ENCODE measurements at regions not wholly inside any gene's neighbourhood (a gene's known extent, or its start where the extent isn't known, plus 50 kb on each side); places are given as distances from the start of the nearest gene placed in this dataset.
"Not testable (repeated sequence)": the region's sequence is repeated elsewhere in the genome, so short reads cannot be mapped to it uniquely, and the experiment has no call there.

DNA sequence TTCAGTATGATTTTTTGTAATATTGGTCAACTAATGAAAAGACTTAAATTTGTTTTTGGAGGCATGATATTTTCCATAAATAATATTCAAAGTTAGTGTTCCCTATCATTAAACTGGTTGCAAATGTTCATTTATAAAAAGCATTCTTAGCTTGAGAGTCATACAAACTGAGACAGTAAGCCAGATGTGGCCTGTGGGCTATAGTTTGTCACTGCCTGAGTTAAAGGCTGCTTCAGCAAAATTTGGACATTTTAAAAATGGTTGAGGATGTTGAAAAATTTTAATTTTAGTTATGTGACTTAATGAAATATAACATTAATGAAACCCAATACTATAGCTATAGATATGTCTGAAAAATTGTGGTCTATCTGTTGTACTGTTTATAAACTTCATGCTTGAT lies 180.2 kb upstream of the CACNA2D1 start:
- no peaks in the 10 kb centered on the region for H3K4me1 ChIP-seq (ENCODE audit: control insufficient read depth, insufficient read depth, low read length)
- H3K9me3 ChIP-seq (ENCODE audit: control insufficient read depth, low read length) = no peaks in the 10 kb centered on the region
- H3K4me3 ChIP-seq (ENCODE audit: low read length) = no peak overlapping the region
- H3K9ac ChIP-seq (ENCODE audit: low read length) = no peak overlapping the region
- no peaks in the 10 kb centered on the region for H3K27me3 ChIP-seq (ENCODE audit: control insufficient read depth, insufficient read depth, low read length)
- no peaks in the 10 kb centered on the region for H3K36me3 ChIP-seq (ENCODE audit: control insufficient read depth, insufficient read depth, low read length)

DNA sequence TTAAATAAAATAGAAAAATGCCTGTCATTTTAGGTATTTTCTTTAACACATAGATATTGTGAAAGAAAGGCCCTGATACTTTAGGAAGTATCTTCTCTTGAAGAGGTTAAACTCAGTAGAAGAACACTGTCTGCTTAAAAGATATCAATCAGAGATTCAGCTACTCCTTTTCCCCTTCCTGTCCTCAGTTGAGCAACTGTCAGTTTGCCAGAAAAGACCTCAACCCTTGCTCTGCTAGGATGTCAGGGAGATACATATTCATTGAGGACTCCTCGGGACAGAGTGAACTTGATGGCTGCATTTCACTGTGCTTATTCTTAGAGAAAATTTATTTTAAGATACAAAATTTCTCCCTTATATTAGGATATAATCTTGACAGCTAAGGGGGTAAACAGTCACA lies 173.6 kb upstream of the CACNA2D1 start:
- no peaks in the 10 kb centered on the region for H3K27me3 ChIP-seq (ENCODE audit: control insufficient read depth, insufficient read depth, low read length)
- H3K4me1 ChIP-seq (ENCODE audit: control insufficient read depth, insufficient read depth, low read length) = no peaks in the 10 kb centered on the region
- H3K9me3 ChIP-seq (ENCODE audit: control insufficient read depth, low read length) = no peaks in the 10 kb centered on the region
- H3K9ac ChIP-seq (ENCODE audit: low read length) = no peak overlapping the region
- no peaks in the 10 kb centered on the region for H3K36me3 ChIP-seq (ENCODE audit: control insufficient read depth, insufficient read depth, low read length)
- no peak overlapping the region for H3K4me3 ChIP-seq (ENCODE audit: low read length)

DNA sequence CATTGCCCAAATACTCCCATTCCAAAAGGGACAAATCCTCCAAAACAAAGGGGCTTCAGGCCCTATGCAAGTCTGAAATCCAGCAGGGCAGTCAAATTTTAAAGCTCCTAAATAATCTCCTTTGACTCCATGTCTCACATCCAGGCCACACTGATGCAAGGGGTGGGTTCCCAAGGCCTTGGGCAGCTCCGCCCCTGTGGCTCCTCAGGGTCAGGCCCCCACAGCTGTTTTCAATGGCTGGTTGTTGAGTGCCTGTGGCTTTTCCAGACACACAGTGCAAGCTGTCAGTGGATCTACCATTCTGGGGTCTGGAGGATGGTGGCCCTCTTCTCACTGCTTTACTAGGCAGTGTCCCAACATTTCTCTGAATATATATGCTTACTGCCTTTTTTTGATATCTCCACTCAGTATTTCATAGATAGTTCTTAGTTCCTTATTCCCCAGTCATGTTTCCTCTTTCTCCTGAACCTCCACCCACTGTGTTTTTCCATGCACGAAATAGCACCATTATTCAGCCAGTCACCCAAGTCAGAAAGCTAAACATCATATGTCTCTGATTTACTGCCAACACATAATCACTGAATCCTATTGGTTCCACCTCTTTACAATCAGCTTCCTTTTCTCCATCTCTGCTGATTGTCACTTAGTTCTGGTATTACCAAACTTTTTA lies 172.6 kb upstream of the CACNA2D1 start:
- Histone ChIP-seq H3K9ac (ENCODE audit: low read length) (no peak overlapping the region), H3K9me3 (ENCODE audit: control insufficient read depth, low read length) (no peaks in the 10 kb centered on the region), H3K27me3 (ENCODE audit: control insufficient read depth, insufficient read depth, low read length) (no peaks in the 10 kb centered on the region), H3K36me3 (ENCODE audit: control insufficient read depth, insufficient read depth, low read length) (no peaks in the 10 kb centered on the region), H3K4me1 (ENCODE audit: control insufficient read depth, insufficient read depth, low read length) (no peaks in the 10 kb centered on the region), H3K4me3 (ENCODE audit: low read length) (no peak overlapping the region)

DNA sequence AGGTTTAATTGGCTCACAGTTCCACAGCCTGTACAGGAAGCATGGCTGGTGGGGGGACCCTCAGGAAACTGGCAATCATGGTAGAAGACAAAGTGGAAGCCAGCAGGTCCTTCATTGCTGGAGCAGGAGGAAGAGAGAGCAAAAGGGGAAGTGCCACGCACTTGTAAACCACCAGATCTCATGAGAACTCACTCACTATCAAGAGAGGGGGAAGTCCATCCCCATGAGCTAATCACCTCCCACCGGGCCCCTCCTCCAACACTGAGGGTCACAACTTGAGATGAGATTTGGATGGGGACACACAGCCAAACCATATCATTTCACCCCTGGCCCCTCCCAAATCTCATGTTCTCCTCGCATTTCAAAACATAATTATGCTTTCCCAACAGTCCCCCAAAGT lies 171.9 kb upstream of the CACNA2D1 start:
- no peaks in the 10 kb centered on the region for H3K27me3 ChIP-seq (ENCODE audit: control insufficient read depth, insufficient read depth, low read length)
- H3K9ac ChIP-seq (ENCODE audit: low read length) = no peak overlapping the region
- no peak overlapping the region for H3K4me3 ChIP-seq (ENCODE audit: low read length)

DNA sequence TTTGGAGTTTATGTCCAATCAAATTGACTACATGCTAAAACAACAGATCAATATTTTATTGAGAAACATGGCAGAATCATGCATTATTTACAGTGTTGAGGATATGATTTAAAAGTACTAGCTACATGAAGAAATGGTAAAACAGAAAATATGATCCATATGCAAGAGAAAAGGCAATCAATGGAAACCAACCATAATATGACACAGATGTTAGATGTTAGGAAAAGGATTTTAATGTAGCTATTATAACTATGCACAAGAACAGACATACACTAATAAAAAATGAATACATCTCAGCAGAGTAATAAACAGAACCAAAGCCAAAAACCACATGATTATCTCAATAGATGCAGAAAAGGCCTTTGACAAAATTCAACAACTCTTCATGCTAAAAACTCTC lies 166.2 kb upstream of the CACNA2D1 start:
- Histone ChIP-seq H3K9ac (ENCODE audit: low read length) (no peak overlapping the region), H3K27me3 (ENCODE audit: control insufficient read depth, insufficient read depth, low read length) (no peaks in the 10 kb centered on the region), H3K9me3 (ENCODE audit: control insufficient read depth, low read length) (no peaks in the 10 kb centered on the region), H3K4me3 (ENCODE audit: low read length) (no peak overlapping the region), H3K36me3 (ENCODE audit: control insufficient read depth, insufficient read depth, low read length) (no peaks in the 10 kb centered on the region), H3K4me1 (ENCODE audit: control insufficient read depth, insufficient read depth, low read length) (no peaks in the 10 kb centered on the region)

More for the DNA sequence above, 171.9 kb upstream of the CACNA2D1 start:
- Histone ChIP-seq H3K4me1 (ENCODE audit: control insufficient read depth, insufficient read depth, low read length) (no peaks in the 10 kb centered on the region), H3K36me3 (ENCODE audit: control insufficient read depth, insufficient read depth, low read length) (no peaks in the 10 kb centered on the region), H3K9me3 (ENCODE audit: control insufficient read depth, low read length) (no peaks in the 10 kb centered on the region)

DNA sequence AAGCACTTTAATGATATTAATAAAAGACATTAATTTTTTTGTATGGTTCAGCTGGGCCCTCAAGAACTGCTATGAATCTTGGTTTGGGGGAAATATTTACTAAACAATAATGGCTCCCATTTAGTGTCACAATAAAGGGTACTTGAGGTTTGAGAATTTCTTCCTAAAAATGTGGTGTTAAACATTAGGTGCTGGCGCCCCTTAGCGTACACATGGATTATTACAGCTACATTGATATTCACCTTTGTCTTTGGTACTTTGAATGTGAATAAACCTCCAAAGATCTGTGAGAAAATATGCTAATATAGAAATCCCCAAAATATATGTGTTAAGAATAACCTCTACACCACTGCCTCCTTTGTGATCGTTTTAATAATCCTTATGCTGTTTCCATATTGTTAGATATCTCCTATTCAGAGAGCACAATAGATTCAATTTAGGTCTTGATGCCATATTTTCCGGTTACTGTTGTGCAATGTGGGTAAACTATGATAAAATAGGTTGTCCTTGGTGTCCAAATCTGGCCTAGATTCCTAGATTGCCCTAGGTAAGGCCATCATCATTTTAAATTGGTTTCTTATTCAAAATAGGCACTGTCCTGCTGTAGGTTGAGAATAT lies 161.8 kb upstream of the CACNA2D1 start:
- Histone ChIP-seq H3K9ac (ENCODE audit: low read length) (no peak overlapping the region), H3K4me3 (ENCODE audit: low read length) (no peak overlapping the region), H3K4me1 (ENCODE audit: control insufficient read depth, insufficient read depth, low read length) (no peaks in the 10 kb centered on the region), H3K27me3 (ENCODE audit: control insufficient read depth, insufficient read depth, low read length) (no peaks in the 10 kb centered on the region), H3K36me3 (ENCODE audit: control insufficient read depth, insufficient read depth, low read length) (no peaks in the 10 kb centered on the region), H3K9me3 (ENCODE audit: control insufficient read depth, low read length) (no peaks in the 10 kb centered on the region)

DNA sequence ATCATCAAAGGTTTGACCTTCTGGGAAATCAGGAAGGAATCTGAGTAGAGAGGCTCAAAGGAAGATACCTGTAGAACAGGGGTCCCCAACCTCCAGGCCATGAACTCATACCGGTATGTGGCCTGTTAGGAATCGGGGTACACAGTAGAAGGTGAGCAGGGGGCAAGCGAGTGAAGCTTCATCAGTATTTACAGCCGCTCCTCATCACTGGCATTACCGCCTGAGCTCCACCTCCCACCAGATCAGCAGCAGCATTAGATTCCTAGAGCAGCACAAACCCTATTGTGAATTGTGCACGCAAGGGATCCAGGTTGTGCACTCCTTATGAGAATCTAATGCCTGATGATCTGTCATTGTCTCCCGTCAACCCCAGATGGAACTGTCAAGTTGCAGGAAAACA lies 158.5 kb upstream of the CACNA2D1 start:
- H3K4me3 ChIP-seq (ENCODE audit: low read length) = no peak overlapping the region
- H3K9ac ChIP-seq (ENCODE audit: low read length) = no peak overlapping the region
- H3K4me1 ChIP-seq (ENCODE audit: control insufficient read depth, insufficient read depth, low read length) = no peaks in the 10 kb centered on the region
- H3K9me3 ChIP-seq (ENCODE audit: control insufficient read depth, low read length) = no peaks in the 10 kb centered on the region
- H3K36me3 ChIP-seq (ENCODE audit: control insufficient read depth, insufficient read depth, low read length) = no peaks in the 10 kb centered on the region
- no peaks in the 10 kb centered on the region for H3K27me3 ChIP-seq (ENCODE audit: control insufficient read depth, insufficient read depth, low read length)

DNA sequence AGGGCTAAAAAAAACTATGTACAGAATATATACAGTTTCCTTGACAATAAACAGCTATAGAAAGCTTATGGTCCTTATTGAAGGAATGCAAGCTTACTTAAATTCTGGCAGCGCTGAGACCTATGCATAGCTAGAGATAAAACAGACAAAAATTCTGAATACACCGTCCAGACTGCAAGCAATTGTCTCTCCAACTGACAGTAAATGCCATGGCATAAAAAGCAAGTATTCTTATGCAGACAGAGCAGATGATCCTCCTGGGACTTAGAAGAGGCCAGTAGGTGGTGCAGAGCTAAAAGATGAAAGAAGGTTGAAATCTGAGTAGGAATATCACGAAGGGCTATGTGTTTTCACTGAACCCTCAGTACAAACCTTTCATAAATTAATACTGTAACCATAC lies 157.0 kb upstream of the CACNA2D1 start:
- H3K36me3 ChIP-seq (ENCODE audit: control insufficient read depth, insufficient read depth, low read length) = no peaks in the 10 kb centered on the region
- no peaks in the 10 kb centered on the region for H3K9me3 ChIP-seq (ENCODE audit: control insufficient read depth, low read length)
- no peak overlapping the region for H3K4me3 ChIP-seq (ENCODE audit: low read length)
- no peak overlapping the region for H3K9ac ChIP-seq (ENCODE audit: low read length)
- H3K27me3 ChIP-seq (ENCODE audit: control insufficient read depth, insufficient read depth, low read length) = no peaks in the 10 kb centered on the region
- no peaks in the 10 kb centered on the region for H3K4me1 ChIP-seq (ENCODE audit: control insufficient read depth, insufficient read depth, low read length)

DNA sequence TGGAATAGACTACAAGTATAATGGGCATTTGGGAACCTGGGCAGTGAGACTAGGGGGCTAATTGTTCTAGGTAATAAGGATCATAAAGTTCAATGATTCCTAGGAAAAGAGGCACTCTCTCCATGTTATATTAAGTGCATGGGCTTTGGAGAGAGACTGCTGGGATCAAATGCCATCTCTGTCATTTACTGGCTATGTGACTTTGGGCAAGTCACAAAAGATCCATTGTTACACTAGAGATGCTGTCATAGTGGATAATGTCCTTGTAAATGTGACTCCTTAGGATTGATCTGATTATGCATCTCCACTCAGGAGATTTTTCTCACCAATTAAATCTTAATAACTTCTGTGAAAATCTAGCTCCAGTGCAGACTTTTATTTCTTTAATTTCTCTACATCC lies 156.3 kb upstream of the CACNA2D1 start:
- Histone ChIP-seq H3K4me1 (ENCODE audit: control insufficient read depth, insufficient read depth, low read length) (peaks cover 4% of the 10 kb centered on the region), H3K36me3 (ENCODE audit: control insufficient read depth, insufficient read depth, low read length) (no peaks in the 10 kb centered on the region), H3K27me3 (ENCODE audit: control insufficient read depth, insufficient read depth, low read length) (no peaks in the 10 kb centered on the region), H3K4me3 (ENCODE audit: low read length) (no peak overlapping the region), H3K9ac (ENCODE audit: low read length) (no peak overlapping the region), H3K9me3 (ENCODE audit: control insufficient read depth, low read length) (no peaks in the 10 kb centered on the region)

DNA sequence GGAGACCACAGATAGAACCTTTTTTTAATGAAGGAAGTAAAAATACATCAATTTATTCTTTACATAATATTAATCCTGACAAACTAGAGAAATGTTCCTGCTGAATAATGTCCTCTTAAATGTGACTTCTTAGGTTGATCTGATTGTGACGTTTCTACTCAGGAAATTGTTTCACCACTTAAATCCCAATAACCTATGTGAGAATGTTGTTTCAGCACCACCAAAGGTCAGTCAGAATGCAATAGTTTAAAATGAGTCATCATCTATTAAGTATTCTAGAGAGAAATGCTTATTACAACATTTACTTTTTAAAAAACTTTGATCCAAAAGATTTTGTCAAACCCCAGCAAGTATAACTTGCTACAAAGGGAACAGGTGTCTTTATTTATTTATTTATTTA lies 155.4 kb upstream of the CACNA2D1 start:
- Histone ChIP-seq H3K9ac (ENCODE audit: low read length) (no peak overlapping the region), H3K36me3 (ENCODE audit: control insufficient read depth, insufficient read depth, low read length) (no peaks in the 10 kb centered on the region), H3K4me3 (ENCODE audit: low read length) (no peak overlapping the region), H3K9me3 (ENCODE audit: control insufficient read depth, low read length) (no peaks in the 10 kb centered on the region), H3K4me1 (ENCODE audit: control insufficient read depth, insufficient read depth, low read length) (peaks cover 8% of the 10 kb centered on the region), H3K27me3 (ENCODE audit: control insufficient read depth, insufficient read depth, low read length) (no peaks in the 10 kb centered on the region)

DNA sequence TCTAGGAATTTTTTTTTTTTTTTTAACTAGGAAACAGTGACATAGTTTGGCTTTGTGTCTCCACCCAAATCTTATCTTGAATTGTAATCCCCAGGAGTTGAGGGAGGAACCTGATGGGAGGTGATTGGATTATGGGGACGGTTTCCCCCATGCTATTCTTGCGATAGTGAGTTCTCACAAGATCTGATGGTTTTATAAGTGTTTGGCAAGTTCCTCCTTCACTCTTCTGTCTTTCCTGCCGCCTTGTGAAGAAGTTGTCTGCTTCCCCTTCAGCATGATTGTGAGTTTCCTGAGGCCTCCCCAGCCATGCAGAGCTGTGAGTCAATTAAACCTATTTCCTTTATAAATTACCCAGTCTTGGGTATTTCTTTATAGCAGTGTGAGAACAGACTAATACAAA lies 152.2 kb upstream of the CACNA2D1 start:
- H3K27me3 ChIP-seq (ENCODE audit: control insufficient read depth, insufficient read depth, low read length); H3K4me1 ChIP-seq (ENCODE audit: control insufficient read depth, insufficient read depth, low read length); H3K36me3 ChIP-seq (ENCODE audit: control insufficient read depth, insufficient read depth, low read length); H3K9me3 ChIP-seq (ENCODE audit: control insufficient read depth, low read length); H3K4me3 ChIP-seq (ENCODE audit: low read length); H3K9ac ChIP-seq (ENCODE audit: low read length): not testable (repeated sequence)

DNA sequence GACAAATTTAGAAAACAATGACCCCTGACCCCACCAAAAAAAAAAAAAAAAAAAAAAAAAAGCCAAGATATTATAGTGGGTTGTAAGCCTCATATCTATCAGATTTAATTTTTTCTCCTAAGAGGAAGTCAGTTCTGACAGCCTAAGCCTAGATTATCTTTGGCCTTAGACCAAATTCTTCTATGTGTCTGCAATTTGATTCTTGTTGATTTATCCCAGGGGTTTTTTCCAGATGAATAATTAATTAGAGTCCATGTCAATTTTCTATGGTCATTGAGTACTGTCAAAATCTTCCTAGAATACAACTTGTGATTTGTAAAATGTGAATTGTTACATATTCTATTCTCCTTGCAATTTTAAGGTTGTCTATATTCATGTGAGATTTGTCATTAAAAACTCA lies 151.6 kb upstream of the CACNA2D1 start:
- H3K9me3 ChIP-seq (ENCODE audit: control insufficient read depth, low read length) = no peaks in the 10 kb centered on the region
- peaks cover 8% of the 10 kb centered on the region for H3K4me1 ChIP-seq (ENCODE audit: control insufficient read depth, insufficient read depth, low read length)
- no peaks in the 10 kb centered on the region for H3K27me3 ChIP-seq (ENCODE audit: control insufficient read depth, insufficient read depth, low read length)
- no peaks in the 10 kb centered on the region for H3K36me3 ChIP-seq (ENCODE audit: control insufficient read depth, insufficient read depth, low read length)
- no peak overlapping the region for H3K9ac ChIP-seq (ENCODE audit: low read length)
- H3K4me3 ChIP-seq (ENCODE audit: low read length) = no peak overlapping the region

DNA sequence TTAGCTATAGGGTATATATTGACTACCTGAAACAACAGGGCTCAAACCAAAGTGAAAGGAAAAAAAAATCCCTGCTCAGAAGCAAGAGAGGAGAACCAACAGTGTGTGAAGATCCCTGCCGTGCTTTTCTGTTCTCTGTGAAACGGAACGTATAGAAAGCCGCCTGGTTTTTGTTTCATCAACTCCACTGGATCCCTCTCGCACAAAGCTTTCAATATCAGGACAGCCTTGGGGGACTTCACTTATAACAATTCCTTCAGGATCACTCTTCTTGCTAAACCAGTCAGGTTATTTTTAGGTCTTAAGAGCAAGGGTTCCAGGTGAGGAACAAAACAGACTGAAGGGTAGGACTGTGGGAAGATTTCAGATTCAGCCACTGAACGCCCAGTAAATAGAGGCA lies 151.1 kb upstream of the CACNA2D1 start:
- Histone ChIP-seq H3K27me3 (ENCODE audit: control insufficient read depth, insufficient read depth, low read length) (no peaks in the 10 kb centered on the region), H3K36me3 (ENCODE audit: control insufficient read depth, insufficient read depth, low read length) (no peaks in the 10 kb centered on the region), H3K9ac (ENCODE audit: low read length) (no peak overlapping the region), H3K4me3 (ENCODE audit: low read length) (no peak overlapping the region), H3K4me1 (ENCODE audit: control insufficient read depth, insufficient read depth, low read length) (peaks cover 8% of the 10 kb centered on the region), H3K9me3 (ENCODE audit: control insufficient read depth, low read length) (no peaks in the 10 kb centered on the region)
